IMR-90 (cell line): ENCODE measurements at regions not wholly inside any gene's neighbourhood (a gene's known extent, or its start where the extent isn't known, plus 50 kb on each side); places are given as distances from the start of the nearest gene placed in this dataset.
"Not testable (repeated sequence)": the region's sequence is repeated elsewhere in the genome, so short reads cannot be mapped to it uniquely, and the experiment has no call there.

Source experiments
- BHLHE40 ChIP-seq: fragments of 150-350 bp; IDR thresholded peaks from 2 replicates; pipeline ENCODE4 v1.6.1; 2016; ENCODE audit warnings: mild to moderate bottlenecking, low read depth, low read length
- CTCF ChIP-seq: conservative IDR thresholded peaks from 2 replicates; pipeline ENCODE4 v1.5.1; 2012; ENCODE audit warnings: mild to moderate bottlenecking, low read depth, low read length, improper control_type of control experiment
- ELK1 ChIP-seq: fragments of 150-350 bp; IDR thresholded peaks from 2 replicates; pipeline ENCODE4 v1.6.1; 2016; ENCODE audit warnings: low read depth, mild to moderate bottlenecking, low read length, moderate library complexity, borderline replicate concordance
- MXI1 ChIP-seq: IDR thresholded peaks from 2 replicates; pipeline ENCODE4 v1.6.1; 2012; ENCODE audit warnings: low read depth, mild to moderate bottlenecking, low read length, moderate library complexity, borderline replicate concordance
- NFE2L2 ChIP-seq: fragments of 150-350 bp; IDR thresholded peaks from 2 replicates; pipeline ENCODE4 v1.6.1; 2016; ENCODE audit warnings: low read depth, mild to moderate bottlenecking, low read length
- POLR2A ChIP-seq: IDR thresholded peaks from 2 replicates; pipeline ENCODE4 v1.6.1; 2012; ENCODE audit warnings: mild to moderate bottlenecking, low read depth, low read length
- RCOR1 ChIP-seq: IDR thresholded peaks from 2 replicates; pipeline ENCODE4 v1.6.1; 2012; ENCODE audit warnings: mild to moderate bottlenecking, low read length, improper control_type of control experiment; ENCODE audit not compliant: insufficient replicate concordance
- RFX5 ChIP-seq: IDR thresholded peaks from 2 replicates; pipeline ENCODE4 v1.8.0; 2012; ENCODE audit warnings: low read depth, mild to moderate bottlenecking, low read length, moderate library complexity
- SMC3 ChIP-seq: fragments of 150-350 bp; IDR thresholded peaks from 2 replicates; pipeline ENCODE4 v1.6.1; 2016; ENCODE audit warnings: low read depth, mild to moderate bottlenecking, antibody characterized with exemption, low read length, moderate library complexity

GRCh38 chr4:142903617-142904016 is 57.5 kb upstream of the INPP4B start:
- not testable (repeated sequence) for TF ChIP-seq POLR2A, CTCF, RCOR1, BHLHE40, ELK1, SMC3, NFE2L2, RFX5, MXI1
